HCT116 (cell line): ENCODE measurements at regions not wholly inside any gene's neighbourhood (a gene's known extent, or its start where the extent isn't known, plus 50 kb on each side); places are given as distances from the start of the nearest gene placed in this dataset.

Experiments used
- ATAC-seq: fragments of 200-7000 bp; cut with Tn5 transposase; 2 replicates; pipeline ENCODE4 v1.9.1; 2020; ENCODE audit warnings: mild to moderate bottlenecking, moderate library complexity
- BruUV-seq: library from RNA; stranded (reverse); fragments of 400-500 nt; replicated peaks from 2 replicates; lab custom pipeline; 2021; lab: Mats Ljungman, UMichigan
- CTCF ChIA-PET: fragments of 300-600 bp; sonication (Branson Sonifier 250); formaldehyde crosslinking; loops from one replicate; lab custom pipeline; 2021; ENCODE audit warnings: antibody characterized with exemption; lab: Charles Lee
- POLR2A ChIA-PET: fragments of 300-600, 350-600 bp; sonication (Branson Sonifier 250); formaldehyde crosslinking; loops from one replicate; lab custom pipeline; 2021; ENCODE audit warnings: antibody characterized with exemption; lab: Charles Lee
- RAD21 ChIA-PET, 2 experiments: fragments of 300-600 bp; sonication (Branson Sonifier 250); formaldehyde crosslinking; loops; one replicate each; lab custom pipeline; 2023; ENCODE audit warnings: low total read pairs in 2 of 2; ENCODE audit not compliant: uncharacterized antibody in 2 of 2, unreplicated experiment in 2 of 2, low non-redundant PET in 1 of 2; lab: Charles Lee
- DNase-seq: peaks from one replicate; pipeline ENCODE4 v3.0.0-alpha.2; 2010; ENCODE audit warnings: low read depth, low spot score
- H2AFZ ChIP-seq: fragments of 200-600 bp; shearing (Covaris generic), sonication (generic); 2 replicates; pipeline ENCODE4 v1.6.1; 2017; ENCODE audit warnings: low read depth, mixed run types, mixed read lengths, antibody characterized with exemption, low read length; ENCODE audit not compliant: poor library complexity, severe bottlenecking
- H3K27ac ChIP-seq: 2 replicates; pipeline ENCODE4 v1.5.1; 2012; ENCODE audit warnings: low read depth, low read length
- H3K27me3 ChIP-seq: fragments of 200-600 bp; sonication (generic); 2 replicates; pipeline ENCODE4 v1.6.1; 2016; ENCODE audit warnings: mixed run types, low read length, mixed read lengths; ENCODE audit not compliant: insufficient read depth
- H3K36me3 ChIP-seq, 2 experiments: fragments of 200-500 bp in 1 of 2; fragments of 200-600 bp in 1 of 2; sonication (Bioruptor generic) in 1 of 2; sonication (generic) in 1 of 2; 2 replicates each; pipeline versions ENCODE4 v1.5.1 to v1.6.1; 2014 to 2016; ENCODE audit warnings: low read length in 2 of 2, inconsistent platforms in 1 of 2, mixed read lengths in 1 of 2, mixed run types in 1 of 2; ENCODE audit not compliant: insufficient read depth in 2 of 2, control insufficient read depth in 1 of 2
- H3K4me1 ChIP-seq, 2 experiments: fragments of 200-600 bp in 1 of 2; sonication (generic) in 1 of 2; 2 replicates each; pipeline versions ENCODE4 v1.5.1 to v1.6.1; 2012 to 2017; ENCODE audit warnings: low read length in 2 of 2, inconsistent platforms in 1 of 2, mild to moderate bottlenecking in 1 of 2, mixed read lengths in 1 of 2, mixed run types in 1 of 2, moderate library complexity in 1 of 2; ENCODE audit not compliant: insufficient read depth in 2 of 2, control insufficient read depth in 1 of 2
- H3K4me2 ChIP-seq: fragments of 200-600 bp; sonication (generic); 2 replicates; pipeline ENCODE4 v1.6.1; 2017; ENCODE audit warnings: mixed run types, low read length, mixed read lengths
- H3K4me3 ChIP-seq, 2 experiments: fragments of 200-600 bp in 1 of 2; sonication (generic) in 1 of 2; replicated peaks in 1 of 2; 2 replicates each; pipeline ENCODE4 v1.5.1; 2011 to 2016; ENCODE audit warnings: low read length in 2 of 2, control low read depth in 1 of 2, low read depth in 1 of 2, mild to moderate bottlenecking in 1 of 2, mixed read lengths in 1 of 2, mixed run types in 1 of 2
- H3K79me2 ChIP-seq: fragments of 200-600 bp; sonication (generic); 2 replicates; pipeline ENCODE4 v1.6.1; 2017; ENCODE audit warnings: mild to moderate bottlenecking, mixed run types, low read length, moderate library complexity, mixed read lengths; ENCODE audit not compliant: insufficient read depth
- H3K9ac ChIP-seq: fragments of 200-600 bp; sonication (generic); 2 replicates; pipeline ENCODE4 v1.6.1; 2016; ENCODE audit warnings: low read length, mixed read lengths
- H3K9me2 ChIP-seq: fragments of 200-600 bp; sonication (generic), shearing (Covaris generic); 2 replicates; pipeline ENCODE4 v1.6.1; 2017; ENCODE audit warnings: mixed run types, mild to moderate bottlenecking, moderate library complexity; ENCODE audit not compliant: insufficient read depth
- H3K9me3 ChIP-seq, 2 experiments: fragments of 200-500 bp in 1 of 2; fragments of 200-600 bp in 1 of 2; sonication (Bioruptor generic) in 1 of 2; sonication (generic) in 1 of 2; 2 replicates each; pipeline ENCODE4 v1.6.1; 2014 to 2017; ENCODE audit warnings: low read length in 2 of 2, mixed read lengths in 2 of 2, inconsistent platforms in 1 of 2, low read depth in 1 of 2, mild to moderate bottlenecking in 1 of 2, mixed run types in 1 of 2, moderate library complexity in 1 of 2; ENCODE audit not compliant: control insufficient read depth in 1 of 2, insufficient read depth in 1 of 2
- H4K20me1 ChIP-seq: fragments of 200-600 bp; sonication (generic), shearing (Covaris generic); 2 replicates; pipeline ENCODE4 v1.6.1; 2017; ENCODE audit warnings: mixed run types, mild to moderate bottlenecking, moderate library complexity; ENCODE audit not compliant: insufficient read depth
- EGR1 ChIP-seq: IDR thresholded peaks from 2 replicates; pipeline ENCODE4 v1.6.1; 2012; ENCODE audit warnings: low read depth
- ELF1 ChIP-seq: IDR thresholded peaks from 2 replicates; pipeline ENCODE4 v1.6.1; 2012; ENCODE audit warnings: low read depth, borderline replicate concordance
- EZH2 ChIP-seq: fragments of 200-600 bp; sonication (generic); IDR thresholded peaks from 2 replicates; pipeline ENCODE4 v1.6.1; 2017; ENCODE audit warnings: antibody characterized with exemption, mixed run types
- FOSL1 ChIP-seq: IDR thresholded peaks from 2 replicates; pipeline ENCODE4 v1.6.1; 2012; ENCODE audit warnings: low read depth
- JUND ChIP-seq: IDR thresholded peaks from 2 replicates; pipeline ENCODE4 v1.6.1; 2012
- POLR2A ChIP-seq: IDR thresholded peaks from 2 replicates; pipeline ENCODE4 v1.7.0; 2011; ENCODE audit warnings: borderline replicate concordance; ENCODE audit not compliant: insufficient read depth, insufficient read length; ENCODE audit errors: extremely low read depth
- POLR2AphosphoS5 ChIP-seq: IDR thresholded peaks from 2 replicates; pipeline ENCODE4 v1.6.1; 2011; ENCODE audit warnings: mild to moderate bottlenecking, low read depth, low read length, moderate library complexity
- RAD21 ChIP-seq: IDR thresholded peaks from 2 replicates; pipeline ENCODE4 v1.6.1; 2012; ENCODE audit warnings: low read depth, mild to moderate bottlenecking
- SIN3A ChIP-seq: IDR thresholded peaks from 2 replicates; pipeline ENCODE4 v1.6.1; 2012; ENCODE audit warnings: low read depth
- SP1 ChIP-seq: IDR thresholded peaks from 2 replicates; pipeline ENCODE4 v1.6.1; 2012; ENCODE audit warnings: low read depth
- SRF ChIP-seq: IDR thresholded peaks from 2 replicates; pipeline ENCODE4 v1.6.1; 2012; ENCODE audit warnings: low read depth
- YY1 ChIP-seq: IDR thresholded peaks from 2 replicates; pipeline ENCODE4 v1.6.1; 2011; ENCODE audit warnings: low read length, low read depth, moderate library complexity, mild to moderate bottlenecking; ENCODE audit not compliant: insufficient replicate concordance; ENCODE audit errors: extremely low read depth
- ZFX ChIP-seq: fragments of 450-650 bp; IDR thresholded peaks from 2 replicates; pipeline ENCODE4 v1.6.1; 2017
- ZNF274 ChIP-seq: fragments of 200-500 bp; sonication (Bioruptor generic); IDR thresholded peaks from 2 replicates; pipeline ENCODE4 v1.6.1; 2014; ENCODE audit warnings: mild to moderate bottlenecking, low read depth, low read length, inconsistent platforms
- intact Hi-C: fragments of 100-400 bp; cut with micrococcal nuclease; formaldehyde crosslinking; loops from 2 replicates; pipeline ENCODE4 v1.10.0; 2022
- TF ChIP-seq, protein P1 (sequence below): IDR thresholded peaks from 2 replicates; pipeline ENCODE4 v1.6.1; 2012
- TF ChIP-seq, protein P2 (sequence below): IDR thresholded peaks from 2 replicates; pipeline ENCODE4 v1.6.1; 2012; ENCODE audit warnings: low read depth
- TF ChIP-seq, protein P3 (sequence below): IDR thresholded peaks from 2 replicates; pipeline ENCODE4 v1.6.1; 2011; ENCODE audit warnings: mild to moderate bottlenecking, low read length, moderate library complexity; ENCODE audit not compliant: insufficient replicate concordance; ENCODE audit errors: extremely low read depth
- TF ChIP-seq, protein P4 (sequence below): IDR thresholded peaks from 2 replicates; pipeline ENCODE4 v1.6.1; 2012

DNA sequence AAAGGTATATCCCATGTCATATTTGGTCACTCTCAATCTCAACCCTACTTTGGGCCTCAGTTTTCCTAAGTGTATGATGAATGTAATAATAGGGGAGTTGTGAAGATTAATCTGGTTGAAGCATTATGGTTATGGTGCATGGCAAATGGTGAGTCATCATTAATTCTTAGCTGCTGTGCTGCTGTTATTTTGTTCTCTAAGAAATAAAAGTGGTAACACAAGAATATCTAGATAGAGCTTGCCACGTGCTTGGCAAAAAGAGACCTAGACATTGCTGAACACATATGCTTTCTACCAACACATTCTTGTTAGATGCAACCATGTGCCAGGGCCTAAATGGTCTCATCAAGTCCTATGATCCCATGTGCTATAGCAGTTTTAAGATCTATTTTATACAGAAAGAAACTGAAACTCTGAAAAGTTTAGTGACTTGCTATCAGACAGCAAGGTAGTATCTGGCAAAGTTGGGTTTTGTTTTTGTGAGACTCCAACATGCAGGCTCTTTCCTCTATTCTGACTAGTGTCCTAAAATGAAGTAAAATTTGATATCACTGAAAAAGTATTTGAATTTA lies 699.9 kb upstream of the MEF2C start:
- Histone ChIP-seq H3K9me2 (no peaks in the 10 kb centered on the region), H3K79me2 (no peaks in the 10 kb centered on the region), H3K27me3 (no peaks in the 10 kb centered on the region), H2AFZ (no peak overlapping the region), H3K27ac (no peak overlapping the region), H3K9me3 (no peaks in the 10 kb centered on the region), H3K4me2 (no peak overlapping the region), H3K9ac (no peak overlapping the region), H3K4me3 (no peak overlapping the region), H3K4me1 (peaks cover 0 to 7% of the 10 kb centered on the region in 2 experiments; a peak in 1 of 4 replicates), H3K36me3 (no peaks in the 10 kb centered on the region), H4K20me1 (no peaks in the 10 kb centered on the region)
- intact Hi-C loops = no loop called here
- CTCF ChIA-PET = no interaction called here
- RAD21 ChIA-PET = no interaction called here
- POLR2A ChIA-PET = no interaction called here
- ATAC-seq = no peak
- TF ChIP-seq ZFX (no peak), ELF1 (no peak), SIN3A (no peak), YY1 (no peak), SP1 (no peak), ZNF274 (no peak), POLR2AphosphoS5 (no peak), RAD21 (no peak), EZH2 (no peak), EGR1 (no peak), FOSL1 (no peak), POLR2A (no peak), SRF (no peak), JUND (no peak)
- TF ChIP-seq, protein P1, sequence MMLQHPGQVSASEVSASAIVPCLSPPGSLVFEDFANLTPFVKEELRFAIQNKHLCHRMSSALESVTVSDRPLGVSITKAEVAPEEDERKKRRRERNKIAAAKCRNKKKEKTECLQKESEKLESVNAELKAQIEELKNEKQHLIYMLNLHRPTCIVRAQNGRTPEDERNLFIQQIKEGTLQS = no peak
- TF ChIP-seq, protein P2, sequence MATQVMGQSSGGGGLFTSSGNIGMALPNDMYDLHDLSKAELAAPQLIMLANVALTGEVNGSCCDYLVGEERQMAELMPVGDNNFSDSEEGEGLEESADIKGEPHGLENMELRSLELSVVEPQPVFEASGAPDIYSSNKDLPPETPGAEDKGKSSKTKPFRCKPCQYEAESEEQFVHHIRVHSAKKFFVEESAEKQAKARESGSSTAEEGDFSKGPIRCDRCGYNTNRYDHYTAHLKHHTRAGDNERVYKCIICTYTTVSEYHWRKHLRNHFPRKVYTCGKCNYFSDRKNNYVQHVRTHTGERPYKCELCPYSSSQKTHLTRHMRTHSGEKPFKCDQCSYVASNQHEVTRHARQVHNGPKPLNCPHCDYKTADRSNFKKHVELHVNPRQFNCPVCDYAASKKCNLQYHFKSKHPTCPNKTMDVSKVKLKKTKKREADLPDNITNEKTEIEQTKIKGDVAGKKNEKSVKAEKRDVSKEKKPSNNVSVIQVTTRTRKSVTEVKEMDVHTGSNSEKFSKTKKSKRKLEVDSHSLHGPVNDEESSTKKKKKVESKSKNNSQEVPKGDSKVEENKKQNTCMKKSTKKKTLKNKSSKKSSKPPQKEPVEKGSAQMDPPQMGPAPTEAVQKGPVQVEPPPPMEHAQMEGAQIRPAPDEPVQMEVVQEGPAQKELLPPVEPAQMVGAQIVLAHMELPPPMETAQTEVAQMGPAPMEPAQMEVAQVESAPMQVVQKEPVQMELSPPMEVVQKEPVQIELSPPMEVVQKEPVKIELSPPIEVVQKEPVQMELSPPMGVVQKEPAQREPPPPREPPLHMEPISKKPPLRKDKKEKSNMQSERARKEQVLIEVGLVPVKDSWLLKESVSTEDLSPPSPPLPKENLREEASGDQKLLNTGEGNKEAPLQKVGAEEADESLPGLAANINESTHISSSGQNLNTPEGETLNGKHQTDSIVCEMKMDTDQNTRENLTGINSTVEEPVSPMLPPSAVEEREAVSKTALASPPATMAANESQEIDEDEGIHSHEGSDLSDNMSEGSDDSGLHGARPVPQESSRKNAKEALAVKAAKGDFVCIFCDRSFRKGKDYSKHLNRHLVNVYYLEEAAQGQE = no peak
- TF ChIP-seq, protein P3, sequence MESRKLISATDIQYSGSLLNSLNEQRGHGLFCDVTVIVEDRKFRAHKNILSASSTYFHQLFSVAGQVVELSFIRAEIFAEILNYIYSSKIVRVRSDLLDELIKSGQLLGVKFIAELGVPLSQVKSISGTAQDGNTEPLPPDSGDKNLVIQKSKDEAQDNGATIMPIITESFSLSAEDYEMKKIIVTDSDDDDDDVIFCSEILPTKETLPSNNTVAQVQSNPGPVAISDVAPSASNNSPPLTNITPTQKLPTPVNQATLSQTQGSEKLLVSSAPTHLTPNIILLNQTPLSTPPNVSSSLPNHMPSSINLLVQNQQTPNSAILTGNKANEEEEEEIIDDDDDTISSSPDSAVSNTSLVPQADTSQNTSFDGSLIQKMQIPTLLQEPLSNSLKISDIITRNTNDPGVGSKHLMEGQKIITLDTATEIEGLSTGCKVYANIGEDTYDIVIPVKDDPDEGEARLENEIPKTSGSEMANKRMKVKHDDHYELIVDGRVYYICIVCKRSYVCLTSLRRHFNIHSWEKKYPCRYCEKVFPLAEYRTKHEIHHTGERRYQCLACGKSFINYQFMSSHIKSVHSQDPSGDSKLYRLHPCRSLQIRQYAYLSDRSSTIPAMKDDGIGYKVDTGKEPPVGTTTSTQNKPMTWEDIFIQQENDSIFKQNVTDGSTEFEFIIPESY = no peak
- TF ChIP-seq, protein P4, sequence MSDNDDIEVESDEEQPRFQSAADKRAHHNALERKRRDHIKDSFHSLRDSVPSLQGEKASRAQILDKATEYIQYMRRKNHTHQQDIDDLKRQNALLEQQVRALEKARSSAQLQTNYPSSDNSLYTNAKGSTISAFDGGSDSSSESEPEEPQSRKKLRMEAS = no peak
- no peak for DNase-seq
- BruUV-seq = no TSS peak
